A549 (cell line): ENCODE measurements at regions not wholly inside any gene's neighbourhood (a gene's known extent, or its start where the extent isn't known, plus 50 kb on each side); places are given as distances from the start of the nearest gene placed in this dataset.
"Not testable (repeated sequence)": the region's sequence is repeated elsewhere in the genome, so short reads cannot be mapped to it uniquely, and the experiment has no call there.

Source experiments
- ATAC-seq, 2 experiments: fragments of 200-7000 bp in 1 of 2; fragments of >200 bp in 1 of 2; cut with Nextera tagmentation in 1 of 2; cut with Tn5 transposase in 1 of 2; 3 replicates each; pipeline versions ENCODE4 v1.8.0 to v1.9.1; 2018 to 2020; ENCODE audit warnings: mild to moderate bottlenecking in 1 of 2, moderate library complexity in 1 of 2
- CTCF ChIA-PET: fragments of 300-600 bp; sonication (Branson Sonifier 250); formaldehyde crosslinking; extraction: SDS; loops from one replicate; lab custom pipeline; 2021; ENCODE audit warnings: antibody characterized with exemption, inconsistent platforms; lab: Yijun Ruan, JAX
- POLR2A ChIA-PET: fragments of 350-600 bp; formaldehyde crosslinking; extraction: SDS; loops from one replicate; lab custom pipeline; 2021; ENCODE audit warnings: antibody characterized with exemption, inconsistent platforms; lab: Yijun Ruan, JAX
- DNase-seq, 2 experiments: peaks; one replicate each; pipeline versions ENCODE4 v3.0.0 to v3.0.0-alpha.2; 2011 to 2016; ENCODE audit warnings: low read depth in 1 of 2, low spot score in 1 of 2
- FAIRE-seq: peaks from 2 replicates; lab custom pipeline; 2011; peaks lifted over from hg19 to GRCh38; lab: Jason Lieb, UNC
- H3K27ac ChIP-seq, 2 experiments: fragments of >200 bp; sonication (Bioruptor Twin); formaldehyde crosslinking; 3 replicates each; pipeline ENCODE4 v1.5.1; 2016 to 2017
- H3K4me1 ChIP-seq: fragments of >200 bp; sonication (Bioruptor Twin); formaldehyde crosslinking; 3 replicates; pipeline ENCODE4 v1.6.1; 2016
- H3K4me2 ChIP-seq: fragments of >200 bp; sonication (Bioruptor Twin); formaldehyde crosslinking; 3 replicates; pipeline ENCODE4 v1.6.1; 2016
- H3K4me3 ChIP-seq: fragments of >200 bp; sonication (Bioruptor Twin); formaldehyde crosslinking; 3 replicates; pipeline ENCODE4 v1.5.1; 2016
- H3K9me3 ChIP-seq: fragments of >200 bp; sonication (Bioruptor Twin); formaldehyde crosslinking; 3 replicates; pipeline ENCODE4 v1.6.1; 2016
- CEBPB ChIP-seq, 2 experiments: fragments of >200 bp in 1 of 2; sonication (Bioruptor Twin) in 1 of 2; formaldehyde crosslinking in 1 of 2; IDR thresholded peaks; 2 replicates each; pipeline ENCODE4 v1.6.1; 2012 to 2016
- CHD4 ChIP-seq: fragments of 200-600 bp; sonication (generic); IDR thresholded peaks from 2 replicates; pipeline ENCODE4 v1.6.1; 2016; ENCODE audit warnings: antibody characterized with exemption, mild to moderate bottlenecking, borderline replicate concordance
- EHF ChIP-seq: fragments of 250-450 bp; sonication (Bioruptor Pico); IDR thresholded peaks from 2 replicates; pipeline ENCODE4 v1.5.0; 2020; ENCODE audit warnings: mild to moderate bottlenecking
- EHMT2 ChIP-seq: fragments of 200-600 bp; sonication (generic); IDR thresholded peaks from 2 replicates; pipeline ENCODE4 v1.6.1; 2016; ENCODE audit warnings: antibody characterized with exemption, low read depth, mild to moderate bottlenecking, moderate library complexity
- EP300 ChIP-seq, 2 experiments: fragments of >200 bp; sonication (Bioruptor Twin); formaldehyde crosslinking; IDR thresholded peaks; 2 replicates in 1 of 2; 3 replicates in 1 of 2; pipeline ENCODE4 v1.6.1; 2016 to 2017
- ESRRA ChIP-seq: fragments of 150-350 bp; IDR thresholded peaks from 2 replicates; pipeline ENCODE4 v1.6.1; 2014; ENCODE audit warnings: mild to moderate bottlenecking, low read length, borderline replicate concordance
- FOSL2 ChIP-seq, 2 experiments: fragments of 450-650 bp in 1 of 2; fragments of >200 bp in 1 of 2; sonication (Bioruptor Twin) in 1 of 2; formaldehyde crosslinking; IDR thresholded peaks; 2 replicates each; pipeline versions ENCODE4 v1.5.0 to v1.6.1; 2016 to 2020; ENCODE audit warnings: mild to moderate bottlenecking in 1 of 2, moderate library complexity in 1 of 2
- GATA3 ChIP-seq: IDR thresholded peaks from 2 replicates; pipeline ENCODE4 v1.6.1; 2012; ENCODE audit warnings: borderline replicate concordance
- HDAC2 ChIP-seq: fragments of 200-600 bp; sonication (generic); IDR thresholded peaks from 2 replicates; pipeline ENCODE4 v1.6.1; 2016
- HES2 ChIP-seq: fragments of >200 bp; sonication (Bioruptor Twin); formaldehyde crosslinking; IDR thresholded peaks from 2 replicates; pipeline ENCODE4 v1.6.1; 2016
- HOXA7 ChIP-seq: fragments of 250-450 bp; sonication (Bioruptor Pico); IDR thresholded peaks from 2 replicates; pipeline ENCODE4 v1.5.0; 2020; ENCODE audit warnings: mild to moderate bottlenecking, moderate library complexity
- HOXB5 ChIP-seq: fragments of 250-450 bp; sonication (Bioruptor Pico); IDR thresholded peaks from 2 replicates; pipeline ENCODE4 v1.5.0; 2020; ENCODE audit warnings: mild to moderate bottlenecking, moderate library complexity
- JUN ChIP-seq, 2 experiments: fragments of >200 bp; sonication (Bioruptor Twin); formaldehyde crosslinking; IDR thresholded peaks; 2 replicates in 1 of 2; 3 replicates in 1 of 2; pipeline ENCODE4 v1.6.1; 2016 to 2017
- MYC ChIP-seq: IDR thresholded peaks from 2 replicates; pipeline ENCODE4 v1.6.1; 2012; ENCODE audit warnings: mild to moderate bottlenecking, inconsistent platforms, low read length, improper control_type of control experiment, borderline replicate concordance
- NFE2L2 ChIP-seq: fragments of 150-350 bp; conservative IDR thresholded peaks from 2 replicates; pipeline ENCODE4 v1.6.1; 2014; ENCODE audit warnings: low read length
- NPAS2 ChIP-seq: fragments of 250-450 bp; sonication (Bioruptor Pico); IDR thresholded peaks from 2 replicates; pipeline ENCODE4 v1.8.0; 2022; ENCODE audit warnings: mild to moderate bottlenecking, moderate library complexity, borderline replicate concordance
- NR3C1 ChIP-seq: fragments of >200 bp; sonication (Bioruptor Twin); formaldehyde crosslinking; IDR thresholded peaks from 3 replicates; pipeline ENCODE4 v1.6.1; 2017
- PBX3 ChIP-seq: IDR thresholded peaks from 2 replicates; pipeline ENCODE4 v1.6.1; 2012
- PHF8 ChIP-seq: fragments of 200-600 bp; sonication (generic); IDR thresholded peaks from 2 replicates; pipeline ENCODE4 v1.6.1; 2016; ENCODE audit warnings: low read depth, mild to moderate bottlenecking, antibody characterized with exemption, moderate library complexity, borderline replicate concordance
- RARB ChIP-seq: fragments of 250-450 bp; sonication (Bioruptor Pico); IDR thresholded peaks from 2 replicates; pipeline ENCODE4 v1.8.0; 2021; ENCODE audit warnings: mild to moderate bottlenecking, moderate library complexity
- REST ChIP-seq: fragments of 200-600 bp; sonication (generic); IDR thresholded peaks from 2 replicates; pipeline ENCODE4 v1.6.1; 2016; ENCODE audit warnings: antibody characterized with exemption, mild to moderate bottlenecking, moderate library complexity
- RFX5 ChIP-seq: fragments of 450-650 bp; IDR thresholded peaks from 2 replicates; pipeline ENCODE4 v1.7.1; 2014; ENCODE audit warnings: antibody characterized with exemption, mild to moderate bottlenecking, moderate library complexity
- SREBF2 ChIP-seq: fragments of 450-650 bp; IDR thresholded peaks from 2 replicates; pipeline ENCODE4 v1.6.1; 2014; ENCODE audit warnings: mild to moderate bottlenecking, moderate library complexity
- ZNF302 ChIP-seq: fragments of 250-450 bp; sonication (Bioruptor Pico); IDR thresholded peaks from 2 replicates; pipeline ENCODE4 v1.9.0; 2021; ENCODE audit warnings: inconsistent platforms, mild to moderate bottlenecking, moderate library complexity
- WGBS: methylation state at CpG from one replicate; pipeline ENCODE4 v1.1.6; 2017; ENCODE audit errors: missing lambda C conversion rate; 5-methylcytosine and 5-hydroxymethylcytosine counted together
- TF ChIP-seq, protein P1 (sequence below): fragments of 450-650 bp; IDR thresholded peaks from 2 replicates; pipeline ENCODE4 v1.6.1; 2014; ENCODE audit warnings: antibody characterized with exemption

DNA sequence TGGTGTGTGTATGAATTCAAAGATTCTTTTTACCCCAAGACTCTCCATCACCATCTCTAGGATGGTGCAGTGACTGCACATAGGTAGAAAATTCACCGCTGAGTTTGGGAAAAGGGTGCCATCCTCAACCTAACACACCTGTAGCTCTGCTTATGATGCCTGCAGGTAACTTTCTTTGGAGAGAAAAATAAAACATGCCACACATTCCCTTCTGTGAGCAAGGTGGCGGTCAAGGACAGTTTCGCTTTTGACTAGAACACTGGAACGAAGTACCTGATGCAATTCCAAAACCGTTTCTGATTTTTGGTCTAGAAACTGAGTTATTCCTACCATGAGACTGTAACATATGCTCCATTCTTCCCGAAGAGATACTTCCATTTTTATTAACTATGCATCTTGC lies 205.6 kb downstream of the FGFR2 start:
- Histone ChIP-seq H3K4me3 (no peak overlapping the region), H3K4me2 (0 out of 3 replicates have a peak overlapping the region, but pooled peaks have one; percentile 18), H3K4me1 (no peaks in the 10 kb centered on the region), H3K9me3 (no peaks in the 10 kb centered on the region), H3K27ac (no peak overlapping the region)
- CTCF ChIA-PET, result no interaction called here
- WGBS, result 23% methylated on average over 6 of the region's 6 CpGs
- TF ChIP-seq CHD4 (no peak), NFE2L2 (no peak), HOXB5 (CRISPR knock-in tag) (no peak), NR3C1 (no peak), FOSL2 (IDR thresholded peaks at IDR 0.05) (no peak), FOSL2 (CRISPR knock-in tag; IDR thresholded peaks at IDR 0.05) (no peak), ESRRA (no peak)
- POLR2A ChIA-PET, result no interaction called here
- FAIRE-seq, result no peak
- DNase-seq, result no peak
- no peak for ATAC-seq

- TF ChIP-seq HES2 (no peak), EHF (no peak), PBX3 (no peak), MYC (no peak), SREBF2 (no peak), GATA3 (no peak), RARB (CRISPR knock-in tag) (no peak), HOXA7 (CRISPR knock-in tag) (no peak), EP300 (IDR thresholded peaks at IDR 0.05) (no peak), RFX5 (no peak), CEBPB (IDR thresholded peaks at IDR 0.05) (no peak), EHMT2 (no peak), HDAC2 (no peak), REST (no peak), NPAS2 (CRISPR knock-in tag) (no peak), PHF8 (no peak), ZNF302 (CRISPR knock-in tag) (no peak), JUN (IDR thresholded peaks at IDR 0.05) (no peak)
- TF ChIP-seq, protein P1, sequence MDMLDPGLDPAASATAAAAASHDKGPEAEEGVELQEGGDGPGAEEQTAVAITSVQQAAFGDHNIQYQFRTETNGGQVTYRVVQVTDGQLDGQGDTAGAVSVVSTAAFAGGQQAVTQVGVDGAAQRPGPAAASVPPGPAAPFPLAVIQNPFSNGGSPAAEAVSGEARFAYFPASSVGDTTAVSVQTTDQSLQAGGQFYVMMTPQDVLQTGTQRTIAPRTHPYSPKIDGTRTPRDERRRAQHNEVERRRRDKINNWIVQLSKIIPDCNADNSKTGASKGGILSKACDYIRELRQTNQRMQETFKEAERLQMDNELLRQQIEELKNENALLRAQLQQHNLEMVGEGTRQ, result no peak
- DNase-seq (no peak), FAIRE-seq (no peak), ATAC-seq (no peak)
- H3K4me3 ChIP-seq, result no peak overlapping the region
- ChIA-PET POLR2A (no interaction called here), CTCF (no interaction called here)
- no peak overlapping the region for H3K4me2 ChIP-seq
- 61% methylated on average over 3 of the region's 3 CpGs for WGBS
- H3K4me1 ChIP-seq, result no peaks in the 10 kb centered on the region
- H3K9me3 ChIP-seq, result no peaks in the 10 kb centered on the region
- H3K27ac ChIP-seq, result no peak overlapping the region
Observed at GRCh38 chr10:121393522-121393921, 204.7 kb downstream of the FGFR2 start.

- FAIRE-seq, POLR2A ChIA-PET, CTCF ChIA-PET, ATAC-seq, H3K9me3 ChIP-seq, DNase-seq, H3K4me3 ChIP-seq, H3K4me2 ChIP-seq, H3K27ac ChIP-seq, H3K4me1 ChIP-seq: not testable (repeated sequence)
- WGBS, result 62% methylated on average over 4 of the region's 4 CpGs
Observed at GRCh38 chr10:121400507-121400906, 197.7 kb downstream of the FGFR2 start.
